Type B pancreatic cell (in vitro differentiated cells): ENCODE measurements at regions not wholly inside any gene's neighbourhood (a gene's known extent, or its start where the extent isn't known, plus 50 kb on each side); places are given as distances from the start of the nearest gene placed in this dataset.

Experiments used
- DNase-seq: peaks from one replicate; pipeline ENCODE4 v3.0.0; 2021; ENCODE audit warnings: mixed read lengths; ENCODE audit not compliant: unreplicated experiment; ENCODE audit errors: extremely low spot score
- H3K27ac Mint-ChIP-seq: 2 replicates; pipeline ENCODE4 v1.8.0; 2021; ENCODE audit warnings: mild to moderate bottlenecking, mixed read lengths
- H3K27me3 Mint-ChIP-seq: 2 replicates; pipeline ENCODE4 v1.8.0; 2021; ENCODE audit warnings: mixed read lengths
- H3K36me3 Mint-ChIP-seq: 2 replicates; pipeline ENCODE4 v1.8.0; 2021; ENCODE audit warnings: mixed read lengths
- H3K4me1 Mint-ChIP-seq: one replicate; pipeline ENCODE4 v1.8.0; 2021; ENCODE audit warnings: mixed read lengths; ENCODE audit not compliant: unreplicated experiment
- H3K4me3 Mint-ChIP-seq: 2 replicates; pipeline ENCODE4 v1.8.0; 2021; ENCODE audit warnings: mild to moderate bottlenecking, mixed read lengths
- H3K9me3 Mint-ChIP-seq: 2 replicates; pipeline ENCODE4 v1.8.0; 2021; ENCODE audit warnings: mixed read lengths
- TF ChIP-seq, protein P1 (sequence below): fragments of 200-600 bp; sonication (generic); conservative IDR thresholded peaks from 2 replicates; pipeline ENCODE4 v1.5.0; 2021; ENCODE audit warnings: antibody characterized with exemption, mild to moderate bottlenecking

DNA sequence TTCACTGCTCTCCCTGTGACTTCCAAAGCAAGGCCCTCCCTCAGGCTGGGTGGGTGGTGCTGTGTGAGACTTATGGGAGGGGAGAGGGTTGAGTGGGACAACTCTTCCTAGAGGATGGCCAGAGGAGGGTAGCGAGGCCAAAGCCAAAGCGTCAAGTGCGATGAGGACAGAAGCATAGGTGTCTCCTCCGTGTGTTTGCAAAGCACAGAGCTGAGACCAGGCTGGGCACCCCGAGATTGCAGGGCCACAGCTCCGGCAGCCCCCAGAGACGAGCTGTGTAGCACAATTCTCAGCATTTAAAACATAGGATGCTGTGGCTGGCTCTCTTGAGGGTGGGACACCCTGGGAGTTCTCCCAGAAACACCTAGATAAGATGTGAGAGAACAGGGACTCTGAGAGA, 1374.5 kb downstream of the BRD1 start:
- Mint-ChIP-seq H3K9me3 (no peaks in the 10 kb centered on the region), H3K4me1 (no peaks in the 10 kb centered on the region), H3K4me3 (no peak overlapping the region), H3K27ac (no peak overlapping the region), H3K36me3 (no peaks in the 10 kb centered on the region), H3K27me3 (no peaks in the 10 kb centered on the region)
- DNase-seq = no peak
- TF ChIP-seq, protein P1, sequence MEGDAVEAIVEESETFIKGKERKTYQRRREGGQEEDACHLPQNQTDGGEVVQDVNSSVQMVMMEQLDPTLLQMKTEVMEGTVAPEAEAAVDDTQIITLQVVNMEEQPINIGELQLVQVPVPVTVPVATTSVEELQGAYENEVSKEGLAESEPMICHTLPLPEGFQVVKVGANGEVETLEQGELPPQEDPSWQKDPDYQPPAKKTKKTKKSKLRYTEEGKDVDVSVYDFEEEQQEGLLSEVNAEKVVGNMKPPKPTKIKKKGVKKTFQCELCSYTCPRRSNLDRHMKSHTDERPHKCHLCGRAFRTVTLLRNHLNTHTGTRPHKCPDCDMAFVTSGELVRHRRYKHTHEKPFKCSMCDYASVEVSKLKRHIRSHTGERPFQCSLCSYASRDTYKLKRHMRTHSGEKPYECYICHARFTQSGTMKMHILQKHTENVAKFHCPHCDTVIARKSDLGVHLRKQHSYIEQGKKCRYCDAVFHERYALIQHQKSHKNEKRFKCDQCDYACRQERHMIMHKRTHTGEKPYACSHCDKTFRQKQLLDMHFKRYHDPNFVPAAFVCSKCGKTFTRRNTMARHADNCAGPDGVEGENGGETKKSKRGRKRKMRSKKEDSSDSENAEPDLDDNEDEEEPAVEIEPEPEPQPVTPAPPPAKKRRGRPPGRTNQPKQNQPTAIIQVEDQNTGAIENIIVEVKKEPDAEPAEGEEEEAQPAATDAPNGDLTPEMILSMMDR = no peak

DNA sequence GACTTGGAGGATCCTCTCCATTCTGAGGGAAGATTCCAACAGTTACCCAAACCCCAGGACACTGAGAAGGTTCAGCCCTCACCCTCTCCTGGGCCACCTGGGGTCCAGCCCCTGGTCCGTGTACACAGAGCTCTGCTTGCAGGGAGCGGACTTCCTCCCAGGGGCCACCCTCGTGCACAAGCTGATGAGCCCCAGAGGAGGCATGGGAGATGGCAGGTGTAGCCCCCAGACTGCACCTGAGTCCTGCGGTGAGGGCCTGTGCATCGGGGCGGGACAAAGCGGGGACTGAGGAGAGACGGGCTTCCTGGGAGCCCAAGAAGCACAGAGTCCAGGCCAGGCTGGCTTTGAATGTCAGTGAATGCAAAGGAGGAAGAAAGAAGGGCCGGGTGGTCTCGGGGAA, 1374.9 kb downstream of the BRD1 start:
- H3K9me3 Mint-ChIP-seq = no peaks in the 10 kb centered on the region
- no peak overlapping the region for H3K4me3 Mint-ChIP-seq
- TF ChIP-seq, protein P1 = no peak
- no peak overlapping the region for H3K27ac Mint-ChIP-seq
- no peaks in the 10 kb centered on the region for H3K4me1 Mint-ChIP-seq
- no peak for DNase-seq
- H3K27me3 Mint-ChIP-seq = no peaks in the 10 kb centered on the region
- no peaks in the 10 kb centered on the region for H3K36me3 Mint-ChIP-seq

DNA sequence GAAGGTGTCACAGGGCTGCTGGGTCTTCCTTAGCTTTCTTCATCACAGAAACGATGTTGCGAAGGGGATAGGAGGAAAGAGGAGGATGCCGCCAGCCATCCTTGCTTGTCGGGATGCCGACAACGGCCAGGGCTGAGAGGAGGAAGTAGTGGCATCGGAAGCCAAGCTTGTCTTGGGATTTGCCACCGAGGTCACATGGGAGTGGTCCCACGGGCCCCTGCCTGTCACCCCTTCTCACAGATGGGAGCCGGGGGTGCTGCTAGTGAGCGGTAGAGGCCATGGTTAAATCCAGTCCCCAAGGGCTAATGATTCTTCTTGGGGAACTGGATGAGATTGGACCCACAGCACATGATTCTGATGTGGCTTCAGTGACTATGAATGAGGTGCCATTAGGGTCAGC, 1375.8 kb downstream of the BRD1 start:
- no peaks in the 10 kb centered on the region for H3K4me1 Mint-ChIP-seq
- H3K4me3 Mint-ChIP-seq = no peak overlapping the region
- DNase-seq = no peak
- no peaks in the 10 kb centered on the region for H3K36me3 Mint-ChIP-seq
- TF ChIP-seq, protein P1 = no peak
- no peaks in the 10 kb centered on the region for H3K27me3 Mint-ChIP-seq
- H3K27ac Mint-ChIP-seq = no peak overlapping the region
- H3K9me3 Mint-ChIP-seq = no peaks in the 10 kb centered on the region

DNA sequence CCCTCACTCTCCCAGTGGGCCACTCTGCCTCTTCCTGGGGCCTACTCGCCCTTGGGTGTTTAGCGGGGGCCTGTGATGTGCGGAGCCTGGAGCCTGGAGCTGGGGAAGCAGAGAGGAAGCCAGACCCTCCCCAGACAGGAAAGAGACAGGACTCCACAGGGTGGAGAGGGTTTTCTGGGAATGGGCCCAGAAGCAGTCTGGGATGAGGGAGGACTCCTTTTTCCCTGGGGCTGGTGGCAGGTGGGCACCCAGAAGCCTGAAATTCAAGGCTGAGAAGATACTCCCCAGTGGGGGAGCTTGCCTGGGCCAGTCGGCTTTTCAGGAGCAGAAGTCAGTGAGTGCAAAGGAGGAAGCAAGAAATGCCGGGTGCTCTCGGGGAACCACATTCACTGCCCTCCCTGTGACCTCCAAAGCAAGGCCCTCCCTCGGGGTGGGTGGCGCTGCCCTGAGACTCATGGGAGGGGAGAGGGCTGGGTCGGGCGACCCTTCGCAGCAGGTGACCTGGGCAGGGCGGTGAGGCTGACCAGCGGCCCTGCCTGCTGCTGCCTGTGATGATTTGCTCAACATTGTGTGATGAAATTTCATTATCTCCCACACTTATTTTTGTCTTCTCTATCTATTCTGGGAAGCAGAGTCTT, 1377.4 kb downstream of the BRD1 start:
- TF ChIP-seq, protein P1 = no peak
- H3K4me1 Mint-ChIP-seq = no peaks in the 10 kb centered on the region
- no peak overlapping the region for H3K4me3 Mint-ChIP-seq
- no peaks in the 10 kb centered on the region for H3K36me3 Mint-ChIP-seq
- H3K27me3 Mint-ChIP-seq = no peaks in the 10 kb centered on the region
- no peak overlapping the region for H3K27ac Mint-ChIP-seq
- no peak for DNase-seq
- no peaks in the 10 kb centered on the region for H3K9me3 Mint-ChIP-seq

DNA sequence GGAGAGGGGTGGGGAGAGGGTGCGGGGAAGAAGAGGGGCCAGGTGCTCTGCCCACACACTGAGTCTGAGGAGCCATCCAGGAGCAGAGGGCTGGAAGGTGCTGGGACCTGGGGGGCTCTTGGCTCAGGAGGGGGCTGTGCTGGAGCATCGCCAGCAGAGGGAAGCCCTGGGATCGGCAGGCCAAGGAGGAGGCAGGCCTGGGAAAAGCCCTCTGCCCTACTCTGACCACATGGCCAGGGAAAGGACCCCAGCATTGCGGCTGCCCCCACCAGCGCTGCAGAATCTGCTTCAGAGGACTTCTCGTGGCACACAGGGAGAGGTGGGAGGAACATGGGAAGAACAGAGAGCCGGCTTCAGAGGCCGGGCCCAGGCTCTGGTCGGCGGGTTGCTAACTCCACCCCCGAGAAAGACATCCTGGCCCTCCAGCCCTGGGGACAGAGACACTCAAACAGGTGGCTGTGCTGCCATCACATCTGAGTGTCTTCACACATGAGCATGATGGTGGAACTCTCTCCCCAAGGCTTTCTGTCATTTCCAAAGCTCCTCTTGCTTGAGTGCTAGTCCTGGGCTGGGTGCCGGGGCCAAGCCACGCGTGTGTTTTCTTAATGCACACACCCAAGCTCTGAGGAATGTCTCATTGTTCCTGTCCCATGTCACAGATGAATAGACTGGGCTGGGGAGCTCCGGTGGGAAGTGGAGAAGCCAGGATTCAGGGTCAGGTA, 1378.0 kb downstream of the BRD1 start:
- Mint-ChIP-seq H3K27me3 (peaks cover 4% of the 10 kb centered on the region), H3K4me3 (no peak overlapping the region), H3K9me3 (no peaks in the 10 kb centered on the region), H3K36me3 (no peaks in the 10 kb centered on the region), H3K27ac (no peak overlapping the region), H3K4me1 (no peaks in the 10 kb centered on the region)
- no peak for DNase-seq
- TF ChIP-seq, protein P1 = no peak
